HCT116 (cell line): ENCODE measurements at regions not wholly inside any gene's neighbourhood (a gene's known extent, or its start where the extent isn't known, plus 50 kb on each side); places are given as distances from the start of the nearest gene placed in this dataset.

Experiments
- ATAC-seq: fragments of 200-7000 bp; cut with Tn5 transposase; 2 replicates; pipeline ENCODE4 v1.9.1; 2020; ENCODE audit warnings: mild to moderate bottlenecking, moderate library complexity
- BruUV-seq: library from RNA; stranded (reverse); fragments of 400-500 nt; replicated peaks from 2 replicates; lab custom pipeline; 2021; lab: Mats Ljungman, UMichigan
- CTCF ChIA-PET: fragments of 300-600 bp; sonication (Branson Sonifier 250); formaldehyde crosslinking; loops from one replicate; lab custom pipeline; 2021; ENCODE audit warnings: antibody characterized with exemption; lab: Charles Lee
- POLR2A ChIA-PET: fragments of 300-600, 350-600 bp; sonication (Branson Sonifier 250); formaldehyde crosslinking; loops from one replicate; lab custom pipeline; 2021; ENCODE audit warnings: antibody characterized with exemption; lab: Charles Lee
- RAD21 ChIA-PET, 2 experiments: fragments of 300-600 bp; sonication (Branson Sonifier 250); formaldehyde crosslinking; loops; one replicate each; lab custom pipeline; 2023; ENCODE audit warnings: low total read pairs in 2 of 2; ENCODE audit not compliant: uncharacterized antibody in 2 of 2, unreplicated experiment in 2 of 2, low non-redundant PET in 1 of 2; lab: Charles Lee
- DNase-seq: peaks from one replicate; pipeline ENCODE4 v3.0.0-alpha.2; 2010; ENCODE audit warnings: low read depth, low spot score
- H2AFZ ChIP-seq: fragments of 200-600 bp; shearing (Covaris generic), sonication (generic); 2 replicates; pipeline ENCODE4 v1.6.1; 2017; ENCODE audit warnings: low read depth, mixed run types, mixed read lengths, antibody characterized with exemption, low read length; ENCODE audit not compliant: poor library complexity, severe bottlenecking
- H3K27ac ChIP-seq: 2 replicates; pipeline ENCODE4 v1.5.1; 2012; ENCODE audit warnings: low read depth, low read length
- H3K27me3 ChIP-seq: fragments of 200-600 bp; sonication (generic); 2 replicates; pipeline ENCODE4 v1.6.1; 2016; ENCODE audit warnings: mixed run types, low read length, mixed read lengths; ENCODE audit not compliant: insufficient read depth
- H3K36me3 ChIP-seq, 2 experiments: fragments of 200-500 bp in 1 of 2; fragments of 200-600 bp in 1 of 2; sonication (Bioruptor generic) in 1 of 2; sonication (generic) in 1 of 2; 2 replicates each; pipeline versions ENCODE4 v1.5.1 to v1.6.1; 2014 to 2016; ENCODE audit warnings: low read length in 2 of 2, inconsistent platforms in 1 of 2, mixed read lengths in 1 of 2, mixed run types in 1 of 2; ENCODE audit not compliant: insufficient read depth in 2 of 2, control insufficient read depth in 1 of 2
- H3K4me1 ChIP-seq, 2 experiments: fragments of 200-600 bp in 1 of 2; sonication (generic) in 1 of 2; 2 replicates each; pipeline versions ENCODE4 v1.5.1 to v1.6.1; 2012 to 2017; ENCODE audit warnings: low read length in 2 of 2, inconsistent platforms in 1 of 2, mild to moderate bottlenecking in 1 of 2, mixed read lengths in 1 of 2, mixed run types in 1 of 2, moderate library complexity in 1 of 2; ENCODE audit not compliant: insufficient read depth in 2 of 2, control insufficient read depth in 1 of 2
- H3K4me2 ChIP-seq: fragments of 200-600 bp; sonication (generic); 2 replicates; pipeline ENCODE4 v1.6.1; 2017; ENCODE audit warnings: mixed run types, low read length, mixed read lengths
- H3K4me3 ChIP-seq, 2 experiments: fragments of 200-600 bp in 1 of 2; sonication (generic) in 1 of 2; replicated peaks in 1 of 2; 2 replicates each; pipeline ENCODE4 v1.5.1; 2011 to 2016; ENCODE audit warnings: low read length in 2 of 2, control low read depth in 1 of 2, low read depth in 1 of 2, mild to moderate bottlenecking in 1 of 2, mixed read lengths in 1 of 2, mixed run types in 1 of 2
- H3K79me2 ChIP-seq: fragments of 200-600 bp; sonication (generic); 2 replicates; pipeline ENCODE4 v1.6.1; 2017; ENCODE audit warnings: mild to moderate bottlenecking, mixed run types, low read length, moderate library complexity, mixed read lengths; ENCODE audit not compliant: insufficient read depth
- H3K9ac ChIP-seq: fragments of 200-600 bp; sonication (generic); 2 replicates; pipeline ENCODE4 v1.6.1; 2016; ENCODE audit warnings: low read length, mixed read lengths
- H3K9me2 ChIP-seq: fragments of 200-600 bp; sonication (generic), shearing (Covaris generic); 2 replicates; pipeline ENCODE4 v1.6.1; 2017; ENCODE audit warnings: mixed run types, mild to moderate bottlenecking, moderate library complexity; ENCODE audit not compliant: insufficient read depth
- H3K9me3 ChIP-seq, 2 experiments: fragments of 200-500 bp in 1 of 2; fragments of 200-600 bp in 1 of 2; sonication (Bioruptor generic) in 1 of 2; sonication (generic) in 1 of 2; 2 replicates each; pipeline ENCODE4 v1.6.1; 2014 to 2017; ENCODE audit warnings: low read length in 2 of 2, mixed read lengths in 2 of 2, inconsistent platforms in 1 of 2, low read depth in 1 of 2, mild to moderate bottlenecking in 1 of 2, mixed run types in 1 of 2, moderate library complexity in 1 of 2; ENCODE audit not compliant: control insufficient read depth in 1 of 2, insufficient read depth in 1 of 2
- H4K20me1 ChIP-seq: fragments of 200-600 bp; sonication (generic), shearing (Covaris generic); 2 replicates; pipeline ENCODE4 v1.6.1; 2017; ENCODE audit warnings: mixed run types, mild to moderate bottlenecking, moderate library complexity; ENCODE audit not compliant: insufficient read depth
- CBX3 ChIP-seq: IDR thresholded peaks from 2 replicates; pipeline ENCODE4 v1.6.1; 2012; ENCODE audit warnings: low read depth
- CTCF ChIP-seq, 3 experiments: fragments of 200-600 bp in 1 of 3; sonication (generic) in 1 of 3; IDR thresholded peaks in 2 of 3; conservative IDR thresholded peaks in 1 of 3; 2 replicates each; pipeline ENCODE4 v1.5.1; 2012 to 2017; ENCODE audit warnings: low read depth in 2 of 3, low read length in 2 of 3, antibody characterized with exemption in 1 of 3, borderline replicate concordance in 1 of 3, control low read depth in 1 of 3, mild to moderate bottlenecking in 1 of 3, mixed read lengths in 1 of 3, mixed run types in 1 of 3, moderate library complexity in 1 of 3; ENCODE audit not compliant: insufficient read depth in 1 of 3
- EZH2 ChIP-seq: fragments of 200-600 bp; sonication (generic); IDR thresholded peaks from 2 replicates; pipeline ENCODE4 v1.6.1; 2017; ENCODE audit warnings: antibody characterized with exemption, mixed run types
- FOSL1 ChIP-seq: IDR thresholded peaks from 2 replicates; pipeline ENCODE4 v1.6.1; 2012; ENCODE audit warnings: low read depth
- JUND ChIP-seq: IDR thresholded peaks from 2 replicates; pipeline ENCODE4 v1.6.1; 2012
- MAX ChIP-seq: IDR thresholded peaks from 2 replicates; pipeline ENCODE4 v1.6.1; 2012
- POLR2A ChIP-seq: IDR thresholded peaks from 2 replicates; pipeline ENCODE4 v1.7.0; 2011; ENCODE audit warnings: borderline replicate concordance; ENCODE audit not compliant: insufficient read depth, insufficient read length; ENCODE audit errors: extremely low read depth
- POLR2AphosphoS5 ChIP-seq: IDR thresholded peaks from 2 replicates; pipeline ENCODE4 v1.6.1; 2011; ENCODE audit warnings: mild to moderate bottlenecking, low read depth, low read length, moderate library complexity
- RAD21 ChIP-seq: IDR thresholded peaks from 2 replicates; pipeline ENCODE4 v1.6.1; 2012; ENCODE audit warnings: low read depth, mild to moderate bottlenecking
- SIN3A ChIP-seq: IDR thresholded peaks from 2 replicates; pipeline ENCODE4 v1.6.1; 2012; ENCODE audit warnings: low read depth
- SRF ChIP-seq: IDR thresholded peaks from 2 replicates; pipeline ENCODE4 v1.6.1; 2012; ENCODE audit warnings: low read depth
- TCF7L2 ChIP-seq: IDR thresholded peaks from 2 replicates; pipeline ENCODE4 v1.7.0; 2011; ENCODE audit warnings: borderline replicate concordance, inconsistent platforms; ENCODE audit not compliant: insufficient read depth, insufficient read length; ENCODE audit errors: extremely low read depth
- ZNF274 ChIP-seq: fragments of 200-500 bp; sonication (Bioruptor generic); IDR thresholded peaks from 2 replicates; pipeline ENCODE4 v1.6.1; 2014; ENCODE audit warnings: mild to moderate bottlenecking, low read depth, low read length, inconsistent platforms
- intact Hi-C: fragments of 100-400 bp; cut with micrococcal nuclease; formaldehyde crosslinking; loops from 2 replicates; pipeline ENCODE4 v1.10.0; 2022
- TF ChIP-seq, protein P1 (sequence below): IDR thresholded peaks from 2 replicates; pipeline ENCODE4 v1.6.1; 2012; ENCODE audit warnings: low read depth
- TF ChIP-seq, protein P2 (sequence below): IDR thresholded peaks from 2 replicates; pipeline ENCODE4 v1.6.1; 2012

DNA sequence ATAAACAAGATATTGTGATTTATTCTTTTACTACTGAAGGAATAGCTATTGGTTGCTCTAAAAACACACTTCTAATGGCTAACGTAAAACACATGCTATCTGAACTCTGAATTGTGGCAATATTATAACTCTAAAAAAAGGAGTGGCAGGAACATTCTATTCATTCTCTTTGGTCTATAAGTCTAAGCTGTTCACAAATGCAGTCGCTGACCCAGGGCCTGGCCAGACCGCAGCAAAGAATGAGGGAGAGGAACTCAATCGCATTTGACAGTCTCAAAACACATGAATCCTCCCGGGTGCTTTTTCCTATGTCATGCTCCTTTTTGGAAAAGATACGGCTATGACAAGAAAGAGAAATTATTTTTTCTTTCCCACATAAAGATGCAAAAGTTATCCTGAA lies 651.6 kb upstream of the PITX2 start:
- no TSS peak for BruUV-seq
- CTCF ChIA-PET, result interaction anchor here (2.4 kb wide), 1 partner anchor 8 kb away, joined by 8 read pairs; no protein-coding TSS in a partner anchor
- H3K4me2 ChIP-seq, result no peak overlapping the region
- no peak for DNase-seq
- H3K4me3 ChIP-seq, result no peak overlapping the region
- no peaks in the 10 kb centered on the region for H4K20me1 ChIP-seq
- no peak for ATAC-seq
- H3K9ac ChIP-seq, result no peak overlapping the region
- H3K79me2 ChIP-seq, result no peaks in the 10 kb centered on the region
- POLR2A ChIA-PET, result no interaction called here
- H2AFZ ChIP-seq, result no peak overlapping the region
- H3K4me1 ChIP-seq, result no peaks in the 10 kb centered on the region
- RAD21 ChIA-PET, result no interaction called here
- H3K27me3 ChIP-seq, result no peaks in the 10 kb centered on the region
- no peaks in the 10 kb centered on the region for H3K9me3 ChIP-seq
- TF ChIP-seq EZH2 (no peak), FOSL1 (no peak), TCF7L2 (no peak), JUND (no peak), CTCF (IDR thresholded peaks at IDR 0.05 in 2 of 3, conservative IDR thresholded peaks at IDR 0.05 in 1 of 3; ENCODE audit: borderline replicate concordance in 1 of 3, insufficient read depth in 1 of 3, low read depth in 2 of 3, low read length in 2 of 3) (no peak), SIN3A (no peak), POLR2A (no peak), POLR2AphosphoS5 (no peak), RAD21 (no peak), SRF (no peak), MAX (no peak), ZNF274 (no peak), CBX3 (no peak)
- TF ChIP-seq, protein P1, sequence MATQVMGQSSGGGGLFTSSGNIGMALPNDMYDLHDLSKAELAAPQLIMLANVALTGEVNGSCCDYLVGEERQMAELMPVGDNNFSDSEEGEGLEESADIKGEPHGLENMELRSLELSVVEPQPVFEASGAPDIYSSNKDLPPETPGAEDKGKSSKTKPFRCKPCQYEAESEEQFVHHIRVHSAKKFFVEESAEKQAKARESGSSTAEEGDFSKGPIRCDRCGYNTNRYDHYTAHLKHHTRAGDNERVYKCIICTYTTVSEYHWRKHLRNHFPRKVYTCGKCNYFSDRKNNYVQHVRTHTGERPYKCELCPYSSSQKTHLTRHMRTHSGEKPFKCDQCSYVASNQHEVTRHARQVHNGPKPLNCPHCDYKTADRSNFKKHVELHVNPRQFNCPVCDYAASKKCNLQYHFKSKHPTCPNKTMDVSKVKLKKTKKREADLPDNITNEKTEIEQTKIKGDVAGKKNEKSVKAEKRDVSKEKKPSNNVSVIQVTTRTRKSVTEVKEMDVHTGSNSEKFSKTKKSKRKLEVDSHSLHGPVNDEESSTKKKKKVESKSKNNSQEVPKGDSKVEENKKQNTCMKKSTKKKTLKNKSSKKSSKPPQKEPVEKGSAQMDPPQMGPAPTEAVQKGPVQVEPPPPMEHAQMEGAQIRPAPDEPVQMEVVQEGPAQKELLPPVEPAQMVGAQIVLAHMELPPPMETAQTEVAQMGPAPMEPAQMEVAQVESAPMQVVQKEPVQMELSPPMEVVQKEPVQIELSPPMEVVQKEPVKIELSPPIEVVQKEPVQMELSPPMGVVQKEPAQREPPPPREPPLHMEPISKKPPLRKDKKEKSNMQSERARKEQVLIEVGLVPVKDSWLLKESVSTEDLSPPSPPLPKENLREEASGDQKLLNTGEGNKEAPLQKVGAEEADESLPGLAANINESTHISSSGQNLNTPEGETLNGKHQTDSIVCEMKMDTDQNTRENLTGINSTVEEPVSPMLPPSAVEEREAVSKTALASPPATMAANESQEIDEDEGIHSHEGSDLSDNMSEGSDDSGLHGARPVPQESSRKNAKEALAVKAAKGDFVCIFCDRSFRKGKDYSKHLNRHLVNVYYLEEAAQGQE, result no peak
- TF ChIP-seq, protein P2, sequence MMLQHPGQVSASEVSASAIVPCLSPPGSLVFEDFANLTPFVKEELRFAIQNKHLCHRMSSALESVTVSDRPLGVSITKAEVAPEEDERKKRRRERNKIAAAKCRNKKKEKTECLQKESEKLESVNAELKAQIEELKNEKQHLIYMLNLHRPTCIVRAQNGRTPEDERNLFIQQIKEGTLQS, result no peak
- TF ChIP-seq, all 23 proteins: peak for 0
- Histone ChIP-seq H3K36me3 (no peaks in the 10 kb centered on the region), H3K9me2 (no peaks in the 10 kb centered on the region), H3K27ac (no peak overlapping the region)
- intact Hi-C loops, result no loop called here
